ENCODE measurements at regions not wholly inside any gene's neighbourhood (a gene's known extent, or its start where the extent isn't known, plus 50 kb on each side); places are given as distances from the start of the nearest gene placed in this dataset.

DNA sequence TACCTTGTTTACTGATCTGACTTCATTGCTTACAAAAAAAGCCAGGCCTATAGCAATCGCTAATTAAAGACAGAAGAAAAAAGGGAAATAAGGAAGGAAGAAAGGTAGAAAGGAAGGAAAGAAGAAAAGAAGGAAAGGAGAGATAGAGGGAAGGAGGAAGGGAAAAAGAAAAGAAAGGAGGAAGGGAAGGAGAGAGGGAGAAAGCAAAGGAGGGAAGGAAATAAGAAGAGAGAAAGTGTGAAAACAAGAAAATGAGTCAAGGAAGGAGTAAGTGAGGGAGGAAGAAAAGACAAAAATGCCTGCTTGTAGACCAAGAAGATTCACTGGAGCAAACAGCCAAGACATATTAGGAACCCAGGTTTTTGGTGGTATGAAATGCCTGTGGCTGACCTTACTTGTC, 57.0 kb upstream of the MAGEB16 start:
- DNase-seq (no peak), FAIRE-seq (no peak), ATAC-seq (no peak)
- Histone ChIP-seq H3K9me3 (no peaks in the 10 kb centered on the region), H3K27ac (no peak overlapping the region), H3K36me3 (no peaks in the 10 kb centered on the region), H3K4me3 (no peak overlapping the region), H3K27me3 (no peaks in the 10 kb centered on the region), H3K4me1 (no peaks in the 10 kb centered on the region)
- intact Hi-C loops (cut with DNase I): no loop called here
- 58 to 90% methylated on average over 1 of the region's 1 CpG for WGBS, 2 donors
- TF ChIP-seq, protein P1, sequence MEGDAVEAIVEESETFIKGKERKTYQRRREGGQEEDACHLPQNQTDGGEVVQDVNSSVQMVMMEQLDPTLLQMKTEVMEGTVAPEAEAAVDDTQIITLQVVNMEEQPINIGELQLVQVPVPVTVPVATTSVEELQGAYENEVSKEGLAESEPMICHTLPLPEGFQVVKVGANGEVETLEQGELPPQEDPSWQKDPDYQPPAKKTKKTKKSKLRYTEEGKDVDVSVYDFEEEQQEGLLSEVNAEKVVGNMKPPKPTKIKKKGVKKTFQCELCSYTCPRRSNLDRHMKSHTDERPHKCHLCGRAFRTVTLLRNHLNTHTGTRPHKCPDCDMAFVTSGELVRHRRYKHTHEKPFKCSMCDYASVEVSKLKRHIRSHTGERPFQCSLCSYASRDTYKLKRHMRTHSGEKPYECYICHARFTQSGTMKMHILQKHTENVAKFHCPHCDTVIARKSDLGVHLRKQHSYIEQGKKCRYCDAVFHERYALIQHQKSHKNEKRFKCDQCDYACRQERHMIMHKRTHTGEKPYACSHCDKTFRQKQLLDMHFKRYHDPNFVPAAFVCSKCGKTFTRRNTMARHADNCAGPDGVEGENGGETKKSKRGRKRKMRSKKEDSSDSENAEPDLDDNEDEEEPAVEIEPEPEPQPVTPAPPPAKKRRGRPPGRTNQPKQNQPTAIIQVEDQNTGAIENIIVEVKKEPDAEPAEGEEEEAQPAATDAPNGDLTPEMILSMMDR (IDR thresholded peaks at IDR 0.05): no peak

DNA sequence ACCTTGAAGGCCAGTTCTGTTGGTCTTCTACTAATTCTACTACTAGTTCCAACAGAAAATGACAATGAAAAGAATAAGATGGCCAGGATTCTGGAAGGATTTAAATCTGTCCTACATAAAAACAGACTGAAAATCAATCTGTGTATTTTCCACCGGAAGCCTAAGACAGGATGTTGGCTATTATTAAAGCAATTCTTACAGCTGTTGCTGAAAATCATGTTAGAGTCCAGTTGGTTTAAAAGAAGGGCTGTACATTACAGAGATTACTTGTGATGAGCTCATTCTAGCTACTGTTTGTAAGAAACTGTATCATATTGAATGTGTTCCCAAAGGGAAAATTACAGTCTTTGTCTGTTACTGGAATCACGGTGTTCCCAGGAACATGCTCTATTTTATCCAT, 54.8 kb upstream of the MAGEB16 start:
- Histone ChIP-seq H3K4me1 (no peaks in the 10 kb centered on the region), H3K27me3 (no peaks in the 10 kb centered on the region), H3K27ac (no peak overlapping the region), H3K36me3 (no peaks in the 10 kb centered on the region), H3K9me3 (no peaks in the 10 kb centered on the region), H3K4me3 (no peak overlapping the region)
- ATAC-seq (no peak), DNase-seq (no peak), FAIRE-seq (no peak)
- WGBS, 2 donors: 42 to 50% methylated on average over 2 of the region's 2 CpGs
- intact Hi-C loops (cut with DNase I): no loop called here
- TF ChIP-seq, protein P1 (IDR thresholded peaks at IDR 0.05): no peak

Data from pancreas (tissue), 10 donors.